Mesendoderm (in vitro differentiated cells): ENCODE measurements at regions not wholly inside any gene's neighbourhood (a gene's known extent, or its start where the extent isn't known, plus 50 kb on each side); places are given as distances from the start of the nearest gene placed in this dataset.

Experiments
- DNase-seq: peaks from one replicate; pipeline ENCODE4 v3.0.0; 2013
- H2AK5ac ChIP-seq: 2 replicates; pipeline ENCODE4 v1.6.1; 2013; ENCODE audit warnings: low read length, inconsistent platforms
- H2BK120ac ChIP-seq: 2 replicates; pipeline ENCODE4 v1.6.1; 2013; ENCODE audit warnings: low read depth, mild to moderate bottlenecking, low read length, moderate library complexity, mixed read lengths
- H2BK15ac ChIP-seq: replicated peaks from 2 replicates; pipeline ENCODE4 v1.6.1; 2013; ENCODE audit warnings: low read depth, mild to moderate bottlenecking, moderate library complexity
- H2BK5ac ChIP-seq: 2 replicates; pipeline ENCODE4 v1.6.1; 2013; ENCODE audit warnings: low read length, inconsistent platforms
- H3K18ac ChIP-seq: 2 replicates; pipeline ENCODE4 v1.6.1; 2013; ENCODE audit warnings: mild to moderate bottlenecking, low read length, mixed read lengths
- H3K23ac ChIP-seq: one replicate; pipeline ENCODE4 v1.6.1; 2013; ENCODE audit warnings: low read length
- H3K27ac ChIP-seq: 2 replicates; pipeline ENCODE4 v1.5.1; 2013; ENCODE audit warnings: low read depth, mild to moderate bottlenecking, inconsistent platforms, low read length, moderate library complexity
- H3K27me3 ChIP-seq: 2 replicates; pipeline ENCODE4 v1.6.1; 2013; ENCODE audit warnings: low read length, control low read depth, mild to moderate bottlenecking, inconsistent platforms; ENCODE audit not compliant: insufficient read depth, poor library complexity
- H3K36me3 ChIP-seq: 2 replicates; pipeline ENCODE4 v1.6.1; 2013; ENCODE audit warnings: low read length, inconsistent platforms; ENCODE audit not compliant: control insufficient read depth, insufficient read depth
- H3K4ac ChIP-seq: one replicate; pipeline ENCODE4 v1.6.1; 2013; ENCODE audit warnings: low read depth, mild to moderate bottlenecking, low read length, moderate library complexity
- H3K4me1 ChIP-seq: 2 replicates; pipeline ENCODE4 v1.6.1; 2013; ENCODE audit warnings: low read depth, low read length, inconsistent platforms; ENCODE audit not compliant: control insufficient read depth
- H3K4me2 ChIP-seq: 2 replicates; pipeline ENCODE4 v1.6.1; 2013; ENCODE audit warnings: low read length
- H3K4me3 ChIP-seq: 2 replicates; pipeline ENCODE4 v1.5.1; 2013; ENCODE audit warnings: mild to moderate bottlenecking, low read length
- H3K56ac ChIP-seq: one replicate; pipeline ENCODE4 v1.6.1; 2013; ENCODE audit warnings: low read length
- H3K79me1 ChIP-seq: 2 replicates; pipeline ENCODE4 v1.6.1; 2013; ENCODE audit warnings: low read length, inconsistent platforms
- H3K79me2 ChIP-seq: 2 replicates; pipeline ENCODE4 v1.6.1; 2013; ENCODE audit warnings: mild to moderate bottlenecking, low read length; ENCODE audit not compliant: control insufficient read depth, insufficient read depth
- H3K9ac ChIP-seq: 2 replicates; pipeline ENCODE4 v1.6.1; 2013; ENCODE audit warnings: low read length, inconsistent platforms
- H4K5ac ChIP-seq: one replicate; pipeline ENCODE4 v1.6.1; 2013; ENCODE audit warnings: low read length
- H4K8ac ChIP-seq: one replicate; pipeline ENCODE4 v1.6.1; 2013; ENCODE audit warnings: low read depth, mild to moderate bottlenecking, control low read depth, low read length, moderate library complexity
- WGBS: extraction: QIAGEN DNeasy Blood & Tissue Kit; methylation state at CpG from one replicate; pipeline ENCODE4 v1.1.7; 2013; ENCODE audit warnings: low lambda C conversion rate, missing lambda C conversion rate; ENCODE audit not compliant: insufficient coverage; ENCODE audit errors: extremely low coverage; 5-methylcytosine and 5-hydroxymethylcytosine counted together

DNA sequence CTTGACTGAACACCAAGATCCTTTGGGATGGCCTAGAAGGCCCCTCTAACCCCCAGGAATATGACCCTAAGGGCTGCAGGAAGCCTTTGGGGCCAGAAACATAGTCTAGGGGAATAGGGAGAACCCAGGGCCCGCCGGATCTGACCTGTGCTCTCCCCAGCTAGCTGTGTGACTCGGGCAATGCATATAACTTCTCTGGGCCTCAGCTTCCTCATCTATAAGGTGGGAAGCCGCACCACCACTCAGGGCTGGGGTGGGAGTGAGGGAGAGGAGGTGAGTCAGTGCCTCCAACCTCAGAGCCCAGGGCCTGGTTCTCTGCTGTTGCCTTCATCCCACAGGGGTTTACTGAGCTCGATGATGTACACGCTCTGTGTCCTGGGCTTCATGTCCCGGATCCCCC, 434.4 kb downstream of the PTPRU start:
- H3K4me2 ChIP-seq: no peak overlapping the region
- no peak overlapping the region for H3K4ac ChIP-seq
- no peaks in the 10 kb centered on the region for H3K27me3 ChIP-seq
- no peak overlapping the region for H4K8ac ChIP-seq
- H2BK120ac ChIP-seq: no peak overlapping the region
- H2BK15ac ChIP-seq: no peak overlapping the region
- no peak overlapping the region for H3K27ac ChIP-seq
- no peak overlapping the region for H2AK5ac ChIP-seq
- H3K9ac ChIP-seq: no peak overlapping the region
- no peaks in the 10 kb centered on the region for H3K4me1 ChIP-seq
- H3K36me3 ChIP-seq: no peaks in the 10 kb centered on the region
- WGBS: no CpG with 5 or more reads among the region's 7 CpGs
- no peaks in the 10 kb centered on the region for H3K79me2 ChIP-seq
- no peak overlapping the region for H2BK5ac ChIP-seq
- H3K4me3 ChIP-seq: no peak overlapping the region
- H3K79me1 ChIP-seq: no peaks in the 10 kb centered on the region
- H3K18ac ChIP-seq: no peak overlapping the region
- DNase-seq: no peak
- no peak overlapping the region for H4K5ac ChIP-seq
- no peak overlapping the region for H3K56ac ChIP-seq
- H3K23ac ChIP-seq: no peak overlapping the region

DNA sequence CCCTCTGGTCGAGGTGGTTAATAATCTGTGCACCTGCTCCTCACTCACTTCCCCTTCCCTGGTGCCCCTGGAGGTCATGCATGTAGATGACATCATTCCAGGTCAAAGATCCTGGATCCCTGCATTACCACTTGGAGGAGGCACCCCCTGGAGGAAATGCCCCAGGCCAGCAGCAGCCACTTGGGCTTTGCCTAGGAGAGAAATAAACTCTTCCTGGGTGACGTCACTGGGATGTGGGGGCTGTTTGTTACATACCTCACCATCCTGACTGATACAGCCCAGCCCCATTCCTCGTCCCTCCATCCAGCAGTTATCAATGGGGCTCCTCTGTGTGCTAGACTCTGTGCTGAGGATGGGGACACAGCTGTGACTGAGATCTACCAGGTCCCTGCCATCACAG, 433.6 kb downstream of the PTPRU start:
- Histone ChIP-seq H4K8ac (no peak overlapping the region), H3K79me1 (no peaks in the 10 kb centered on the region), H3K4me1 (no peaks in the 10 kb centered on the region), H3K4ac (no peak overlapping the region), H2AK5ac (no peak overlapping the region), H3K4me3 (no peak overlapping the region), H3K79me2 (no peaks in the 10 kb centered on the region), H3K27me3 (no peaks in the 10 kb centered on the region), H2BK5ac (no peak overlapping the region), H3K36me3 (no peaks in the 10 kb centered on the region), H3K9ac (no peak overlapping the region), H3K4me2 (no peak overlapping the region), H2BK120ac (no peak overlapping the region), H3K18ac (no peak overlapping the region), H2BK15ac (no peak overlapping the region), H3K56ac (no peak overlapping the region), H3K27ac (no peak overlapping the region), H3K23ac (no peak overlapping the region), H4K5ac (no peak overlapping the region)
- no CpG with 5 or more reads among the region's 3 CpGs for WGBS
- DNase-seq: no peak

DNA sequence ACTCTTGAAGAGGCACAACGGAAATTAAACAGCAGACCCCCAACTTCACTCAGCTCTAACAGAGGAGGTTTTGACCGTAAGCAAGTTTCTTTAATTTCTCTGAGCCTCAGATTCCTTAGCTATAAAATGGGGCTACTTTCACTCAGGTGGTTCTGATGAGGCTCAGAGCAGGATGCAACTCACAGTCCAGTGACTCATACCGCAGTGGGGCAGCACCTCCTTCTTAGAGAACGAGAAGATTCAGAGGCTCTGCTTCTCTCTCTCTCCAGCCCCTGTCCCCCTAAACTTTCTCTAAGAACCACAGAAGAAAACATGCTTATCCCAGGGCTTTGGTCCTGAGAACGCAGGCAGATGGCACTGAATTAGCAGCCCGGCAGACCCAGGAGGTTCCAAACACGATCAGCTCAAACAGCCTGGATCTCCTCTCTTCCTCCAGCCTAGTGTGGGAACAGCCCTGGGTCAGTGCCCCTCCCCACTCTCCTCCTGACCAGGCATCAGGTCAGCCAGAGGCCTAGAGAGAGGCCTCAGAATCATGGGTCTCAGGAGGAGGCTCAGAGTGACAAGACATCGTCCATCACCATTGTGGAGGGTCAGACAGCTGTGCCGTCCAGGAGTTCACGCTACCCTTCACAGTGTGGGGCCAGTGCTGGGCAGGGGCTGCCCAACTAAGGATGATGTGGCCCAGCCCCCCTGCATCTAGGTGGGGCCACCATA, 433.0 kb downstream of the PTPRU start:
- no peak overlapping the region for H2BK120ac ChIP-seq
- H3K79me2 ChIP-seq: no peaks in the 10 kb centered on the region
- no peak overlapping the region for H4K5ac ChIP-seq
- H3K4ac ChIP-seq: no peak overlapping the region
- no peak for DNase-seq
- no peak overlapping the region for H2BK5ac ChIP-seq
- H3K18ac ChIP-seq: no peak overlapping the region
- no peak overlapping the region for H3K4me2 ChIP-seq
- H3K27ac ChIP-seq: no peak overlapping the region
- H4K8ac ChIP-seq: no peak overlapping the region
- no peak overlapping the region for H3K9ac ChIP-seq
- H3K23ac ChIP-seq: no peak overlapping the region
- H3K27me3 ChIP-seq: no peaks in the 10 kb centered on the region
- H3K56ac ChIP-seq: no peak overlapping the region
- no peaks in the 10 kb centered on the region for H3K79me1 ChIP-seq
- H2BK15ac ChIP-seq: no peak overlapping the region
- no CpG with 5 or more reads among the region's 10 CpGs for WGBS
- no peaks in the 10 kb centered on the region for H3K36me3 ChIP-seq
- no peak overlapping the region for H3K4me3 ChIP-seq
- H2AK5ac ChIP-seq: no peak overlapping the region
- H3K4me1 ChIP-seq: no peaks in the 10 kb centered on the region

- Histone ChIP-seq H2BK15ac (no peak overlapping the region), H3K79me1 (no peaks in the 10 kb centered on the region), H3K27me3 (no peaks in the 10 kb centered on the region), H3K4ac (no peak overlapping the region), H3K56ac (no peak overlapping the region), H3K4me3 (no peak overlapping the region), H3K27ac (no peak overlapping the region), H4K5ac (no peak overlapping the region), H3K23ac (no peak overlapping the region), H4K8ac (no peak overlapping the region), H2AK5ac (no peak overlapping the region), H2BK120ac (no peak overlapping the region), H3K9ac (no peak overlapping the region), H3K4me2 (no peak overlapping the region), H3K36me3 (no peaks in the 10 kb centered on the region), H3K79me2 (no peaks in the 10 kb centered on the region), H2BK5ac (no peak overlapping the region), H3K18ac (no peak overlapping the region), H3K4me1 (no peaks in the 10 kb centered on the region)
- DNase-seq: no peak
- no CpG with 5 or more reads among the region's 7 CpGs for WGBS
These were observed 432.3 kb downstream of the PTPRU start for GRCh38 chr1:29668551-29669157.

DNA sequence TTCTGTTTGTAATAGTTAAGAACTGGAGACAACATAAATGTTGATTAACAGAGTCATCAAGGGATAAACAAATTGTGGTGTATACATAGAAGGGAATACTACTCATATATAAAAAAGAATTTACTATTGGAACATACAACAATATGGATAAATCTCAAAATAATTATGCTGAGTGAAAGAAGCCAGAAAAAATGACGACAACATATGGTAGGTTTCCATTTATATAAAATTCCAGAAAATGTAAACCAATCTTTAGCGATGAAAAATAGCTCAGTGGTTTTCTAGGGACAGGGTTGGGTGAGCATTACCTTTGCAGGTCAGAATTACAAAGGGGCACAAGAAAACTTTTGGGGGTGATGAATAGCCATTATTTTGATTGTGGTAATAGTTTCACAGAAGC, 431.6 kb downstream of the PTPRU start:
- no peak overlapping the region for H3K4ac ChIP-seq
- H2BK5ac ChIP-seq: no peak overlapping the region
- H3K18ac ChIP-seq: no peak overlapping the region
- no peak overlapping the region for H3K9ac ChIP-seq
- DNase-seq: no peak
- H2AK5ac ChIP-seq: no peak overlapping the region
- H2BK120ac ChIP-seq: no peak overlapping the region
- no peak overlapping the region for H4K5ac ChIP-seq
- H3K23ac ChIP-seq: no peak overlapping the region
- no peak overlapping the region for H3K4me3 ChIP-seq
- no peaks in the 10 kb centered on the region for H3K79me2 ChIP-seq
- WGBS: no CpG with 5 or more reads among the region's 2 CpGs
- no peak overlapping the region for H4K8ac ChIP-seq
- H3K79me1 ChIP-seq: no peaks in the 10 kb centered on the region
- no peaks in the 10 kb centered on the region for H3K27me3 ChIP-seq
- no peak overlapping the region for H3K4me2 ChIP-seq
- H3K4me1 ChIP-seq: no peaks in the 10 kb centered on the region
- H2BK15ac ChIP-seq: no peak overlapping the region
- H3K36me3 ChIP-seq: no peaks in the 10 kb centered on the region
- H3K27ac ChIP-seq: no peak overlapping the region
- no peak overlapping the region for H3K56ac ChIP-seq

GRCh38 chr1:29664711-29665110, 428.4 kb downstream of the PTPRU start:
- H2BK120ac ChIP-seq: no peak overlapping the region
- no peak overlapping the region for H2BK15ac ChIP-seq
- H3K9ac ChIP-seq: no peak overlapping the region
- no peaks in the 10 kb centered on the region for H3K4me1 ChIP-seq
- H4K8ac ChIP-seq: no peak overlapping the region
- H2BK5ac ChIP-seq: no peak overlapping the region
- no peaks in the 10 kb centered on the region for H3K27me3 ChIP-seq
- H3K27ac ChIP-seq: no peak overlapping the region
- no peak overlapping the region for H3K4me2 ChIP-seq
- H3K36me3 ChIP-seq: no peaks in the 10 kb centered on the region
- no peak overlapping the region for H3K18ac ChIP-seq
- WGBS: no CpG with 5 or more reads among the region's 2 CpGs
- no peaks in the 10 kb centered on the region for H3K79me2 ChIP-seq
- H3K4me3 ChIP-seq: no peak overlapping the region
- H3K23ac ChIP-seq: no peak overlapping the region
- H2AK5ac ChIP-seq: no peak overlapping the region
- H3K56ac ChIP-seq: no peak overlapping the region
- H3K79me1 ChIP-seq: no peaks in the 10 kb centered on the region
- no peak overlapping the region for H4K5ac ChIP-seq
- DNase-seq: no peak
- H3K4ac ChIP-seq: no peak overlapping the region
